Loucy (cell line): ENCODE measurements at regions not wholly inside any gene's neighbourhood (a gene's known extent, or its start where the extent isn't known, plus 50 kb on each side); places are given as distances from the start of the nearest gene placed in this dataset.

Experiments used
- H2AFZ ChIP-seq: fragments of 200-600 bp; sonication (generic); 2 replicates; pipeline ENCODE4 v1.6.0; 2016; ENCODE audit warnings: antibody characterized with exemption, mild to moderate bottlenecking, low read length, moderate library complexity
- H3F3A ChIP-seq: fragments of 200-600 bp; 2 replicates; pipeline ENCODE4 v1.6.0; 2016; ENCODE audit warnings: antibody characterized with exemption, low read depth, mild to moderate bottlenecking
- H3K27me3 ChIP-seq: fragments of 200-600 bp; sonication (generic); 2 replicates; pipeline ENCODE4 v1.6.1; 2014; ENCODE audit warnings: low read length, mild to moderate bottlenecking; ENCODE audit not compliant: insufficient read depth, poor library complexity, severe bottlenecking
- H3K36me3 ChIP-seq: fragments of 200-600 bp; sonication (generic); 2 replicates; pipeline ENCODE4 v1.6.1; 2016; ENCODE audit warnings: low read length; ENCODE audit not compliant: insufficient read depth
- H3K4me1 ChIP-seq: fragments of 200-600 bp; sonication (generic); 2 replicates; pipeline ENCODE4 v1.5.1; 2014; ENCODE audit warnings: low read length, mild to moderate bottlenecking; ENCODE audit not compliant: insufficient read depth, poor library complexity, severe bottlenecking
- H3K4me2 ChIP-seq: fragments of 200-600 bp; sonication (generic); 2 replicates; pipeline ENCODE4 v1.6.0; 2014; ENCODE audit warnings: antibody characterized with exemption, low read length, low read depth, mild to moderate bottlenecking; ENCODE audit not compliant: poor library complexity, severe bottlenecking
- H3K4me3 ChIP-seq: fragments of 200-600 bp; sonication (generic); 2 replicates; pipeline ENCODE4 v1.5.1; 2014; ENCODE audit warnings: low read length, mild to moderate bottlenecking, mixed read lengths; ENCODE audit not compliant: poor library complexity, severe bottlenecking
- H3K79me2 ChIP-seq: fragments of 200-600 bp; sonication (generic); 2 replicates; pipeline ENCODE4 v1.6.1; 2014; ENCODE audit warnings: low read length; ENCODE audit not compliant: insufficient read depth
- H3K9ac ChIP-seq: fragments of 200-600 bp; sonication (generic); 2 replicates; pipeline ENCODE4 v1.6.0; 2014; ENCODE audit warnings: mild to moderate bottlenecking, low read depth, low read length, moderate library complexity; ENCODE audit not compliant: poor library complexity, severe bottlenecking
- H3K9me2 ChIP-seq: fragments of 200-600 bp; sonication (generic); replicated peaks from 2 replicates; pipeline ENCODE4 v1.6.1; 2016; ENCODE audit warnings: low read depth, low read length, mixed read lengths
- H3K9me3 ChIP-seq: fragments of 200-600 bp; sonication (generic); 2 replicates; pipeline ENCODE4 v1.6.1; 2014; ENCODE audit warnings: mild to moderate bottlenecking, antibody characterized with exemption, low read length, low read depth; ENCODE audit not compliant: insufficient read depth
- H4K20me1 ChIP-seq: fragments of 200-600 bp; sonication (generic); 2 replicates; pipeline ENCODE4 v1.6.0; 2014; ENCODE audit warnings: antibody characterized with exemption, low read length, mild to moderate bottlenecking; ENCODE audit not compliant: insufficient read depth, poor library complexity, severe bottlenecking
- CTCF ChIP-seq: fragments of 200-600 bp; sonication (generic); conservative IDR thresholded peaks from 2 replicates; pipeline ENCODE4 v1.5.1; 2014; ENCODE audit warnings: mild to moderate bottlenecking, antibody characterized with exemption, low read length
- EZH2phosphoT487 ChIP-seq: fragments of 200-600 bp; IDR thresholded peaks from 2 replicates; pipeline ENCODE4 v1.6.1; 2018; ENCODE audit warnings: antibody characterized with exemption, mild to moderate bottlenecking, moderate library complexity, borderline replicate concordance

GRCh38 chr1:75014250-75014649 lies 119.9 kb upstream of the LHX8 start:
- Histone ChIP-seq H3K4me2 (no peak overlapping the region), H3K4me1 (no peaks in the 10 kb centered on the region), H3F3A (no peaks in the 10 kb centered on the region), H3K27me3 (no peaks in the 10 kb centered on the region), H3K9me2 (no peaks in the 10 kb centered on the region), H3K79me2 (no peaks in the 10 kb centered on the region), H2AFZ (no peak overlapping the region), H3K9ac (no peak overlapping the region), H4K20me1 (no peaks in the 10 kb centered on the region), H3K9me3 (no peaks in the 10 kb centered on the region), H3K36me3 (no peaks in the 10 kb centered on the region), H3K4me3 (no peak overlapping the region)
- TF ChIP-seq EZH2phosphoT487 (no peak), CTCF (no peak)

DNA sequence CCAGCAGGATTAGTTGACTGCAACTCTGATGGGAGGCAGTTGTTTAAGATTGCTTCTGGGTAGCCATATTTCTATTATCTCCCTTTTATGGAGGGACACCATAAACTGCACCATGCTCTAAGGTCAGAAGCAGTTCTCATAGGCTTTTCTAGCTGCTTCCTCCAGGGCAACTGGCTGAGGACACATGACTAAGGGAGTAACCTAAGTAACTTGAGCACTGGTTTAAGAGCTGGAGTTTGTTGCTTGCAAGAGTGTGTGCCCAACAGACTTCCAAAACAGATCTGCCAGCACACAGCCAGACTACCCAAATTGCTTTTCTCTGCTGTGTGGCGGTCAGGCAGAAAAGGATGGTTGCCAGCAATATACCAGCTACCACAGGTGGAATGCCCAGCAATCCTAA lies 111.2 kb upstream of the LHX8 start:
- no peaks in the 10 kb centered on the region for H4K20me1 ChIP-seq
- no peaks in the 10 kb centered on the region for H3K27me3 ChIP-seq
- H3K79me2 ChIP-seq, result no peaks in the 10 kb centered on the region
- no peak overlapping the region for H3K4me3 ChIP-seq
- no peaks in the 10 kb centered on the region for H3F3A ChIP-seq
- TF ChIP-seq EZH2phosphoT487 (no peak), CTCF (no peak)
- no peaks in the 10 kb centered on the region for H3K4me1 ChIP-seq
- no peaks in the 10 kb centered on the region for H3K36me3 ChIP-seq
- H3K9me2 ChIP-seq, result no peaks in the 10 kb centered on the region
- H3K9me3 ChIP-seq, result peaks cover 3% of the 10 kb centered on the region; the same call in 1 of the 2 replicates
- H3K4me2 ChIP-seq, result no peak overlapping the region
- H2AFZ ChIP-seq, result no peak overlapping the region
- no peak overlapping the region for H3K9ac ChIP-seq

DNA sequence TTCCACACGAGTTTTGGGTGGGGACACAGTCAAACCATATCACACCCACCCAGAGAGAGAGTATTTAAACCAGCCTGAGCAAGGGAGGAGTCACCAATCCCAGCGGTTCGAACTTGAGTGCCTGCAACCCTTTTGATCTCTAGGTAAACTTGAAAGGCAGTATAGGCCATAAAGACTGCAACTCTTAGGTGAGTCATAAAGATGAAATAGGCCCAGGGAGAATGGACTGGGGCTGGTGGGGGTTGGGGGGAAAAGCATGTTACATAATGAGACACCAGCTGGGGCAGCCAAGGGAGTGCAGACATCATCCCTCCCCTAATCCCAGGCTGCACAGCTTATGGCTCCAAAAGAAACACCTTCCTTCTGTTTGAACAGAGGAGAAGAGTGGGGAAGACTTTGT lies 99.8 kb upstream of the LHX8 start:
- no peaks in the 10 kb centered on the region for H3K79me2 ChIP-seq
- no peaks in the 10 kb centered on the region for H3K27me3 ChIP-seq
- H2AFZ ChIP-seq, result no peak overlapping the region
- no peaks in the 10 kb centered on the region for H3K9me2 ChIP-seq
- TF ChIP-seq EZH2phosphoT487, result no peak
- TF ChIP-seq CTCF, result no peak
- H3K4me3 ChIP-seq, result no peak overlapping the region
- H4K20me1 ChIP-seq, result no peaks in the 10 kb centered on the region
- no peaks in the 10 kb centered on the region for H3K36me3 ChIP-seq
- H3K9ac ChIP-seq, result no peak overlapping the region
- 0 out of 2 replicates have a peak, but pooled peaks cover 5% of the 10 kb centered on the region for H3K9me3 ChIP-seq
- no peaks in the 10 kb centered on the region for H3K4me1 ChIP-seq
- H3K4me2 ChIP-seq, result no peak overlapping the region
- H3F3A ChIP-seq, result no peaks in the 10 kb centered on the region
